ENCODE measurements at regions not wholly inside any gene's neighbourhood (a gene's known extent, or its start where the extent isn't known, plus 50 kb on each side); places are given as distances from the start of the nearest gene placed in this dataset.

DNA sequence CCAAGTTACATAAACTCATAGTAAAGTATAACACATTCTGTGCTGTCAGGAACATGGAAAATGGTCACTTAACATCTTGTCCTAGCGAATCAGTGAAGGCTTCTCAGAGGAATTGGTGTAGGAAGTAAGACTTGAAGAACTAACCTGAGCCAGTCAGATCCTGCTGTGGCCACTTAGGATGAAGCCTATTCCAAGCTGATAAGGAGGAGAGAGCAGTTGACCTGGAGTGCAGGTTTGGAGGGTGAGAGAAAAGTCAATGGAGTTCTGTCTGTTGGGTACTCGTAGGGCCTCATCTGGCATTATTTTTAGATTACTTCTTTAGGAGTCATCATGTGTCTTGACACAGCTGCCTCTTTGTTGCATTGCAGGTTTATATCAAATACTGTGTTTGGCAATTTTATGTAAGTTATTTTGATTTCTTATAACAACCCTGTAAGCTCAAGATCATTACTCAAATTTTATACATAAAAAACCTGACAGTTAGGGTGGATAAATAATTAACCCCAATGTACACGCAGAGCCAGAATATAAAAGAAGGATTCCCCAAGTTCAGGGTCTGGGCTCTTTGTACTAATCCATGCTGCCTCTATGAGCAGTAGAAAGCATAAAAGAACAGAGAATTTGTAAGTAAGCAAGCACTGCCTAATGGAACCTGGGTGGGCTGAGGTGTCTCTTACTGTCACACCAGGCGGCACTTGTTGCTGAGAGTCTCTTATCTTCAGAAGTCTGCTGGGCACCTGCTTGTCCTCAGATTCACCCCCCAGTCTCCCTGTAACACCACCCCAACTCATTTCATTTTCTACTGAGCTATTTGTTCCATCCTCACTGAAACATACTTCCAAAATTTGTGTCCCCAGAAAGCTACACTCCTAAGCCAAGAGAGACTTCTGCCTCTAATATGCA lies 252.1 kb upstream of the NT5C1B start:
- no peaks in the 10 kb centered on the region for H3K36me3 ChIP-seq (ENCODE audit: control insufficient read depth in 2 of 2, extremely low read depth in 1 of 2, insufficient read depth in 2 of 2, low read length in 2 of 2)
- H3K79me2 ChIP-seq (ENCODE audit: control insufficient read depth, insufficient read depth, low read length): no peaks in the 10 kb centered on the region
- H2AFZ ChIP-seq (ENCODE audit: low read depth, low read length): no peak overlapping the region
- no peaks in the 10 kb centered on the region for H3K4me1 ChIP-seq (ENCODE audit: control insufficient read depth, extremely low read depth, insufficient read depth, low read length)
- dilution Hi-C loops (cut with MboI; ENCODE audit: extremely low pct_ligation_motif_present, low sequenced_read_pairs): no loop called here
- intact Hi-C loops (cut with micrococcal nuclease): no loop called here
- POLR2A ChIA-PET: no interaction called here
- no peak overlapping the region for H3K4me2 ChIP-seq (ENCODE audit: insufficient read depth, low read length)
- TF ChIP-seq, protein P1, sequence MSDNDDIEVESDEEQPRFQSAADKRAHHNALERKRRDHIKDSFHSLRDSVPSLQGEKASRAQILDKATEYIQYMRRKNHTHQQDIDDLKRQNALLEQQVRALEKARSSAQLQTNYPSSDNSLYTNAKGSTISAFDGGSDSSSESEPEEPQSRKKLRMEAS (IDR thresholded peaks at IDR 0.05; ENCODE audit: insufficient read depth, insufficient read length): no peak
- TF ChIP-seq FOS (IDR thresholded peaks at IDR 0.05; ENCODE audit: borderline replicate concordance, insufficient read depth, low read length): no peak
- TF ChIP-seq JUN (IDR thresholded peaks at IDR 0.05; ENCODE audit: borderline replicate concordance, insufficient read depth, insufficient read length, low read depth): no peak
- TF ChIP-seq MYC (IDR thresholded peaks at IDR 0.05; ENCODE audit: low read depth, low read length): no peak
- TF ChIP-seq POLR2A (IDR thresholded peaks at IDR 0.05; ENCODE audit: low read depth, low read length): no peak
- no peak for TF ChIP-seq EZH2 (IDR thresholded peaks at IDR 0.05; ENCODE audit: borderline replicate concordance, low read depth, low read length, severe bottlenecking)
- no peak overlapping the region for H3K9ac ChIP-seq (replicated peaks; ENCODE audit: extremely low read depth, insufficient read depth, low read length)
- DNase-seq (ENCODE audit: low read depth, low spot score): no peak
- CTCF ChIA-PET: no interaction called here
- BruUV-seq (replicated peaks): no TSS peak
- no peak overlapping the region for H3K4me3 ChIP-seq (replicated peaks in 1 of 3; ENCODE audit: insufficient read depth in 1 of 3, low read depth in 1 of 3, low read length in 3 of 3)
- H3K27me3 ChIP-seq (ENCODE audit: control insufficient read depth in 2 of 2, insufficient read depth in 2 of 2, low read length in 2 of 2): no peaks in the 10 kb centered on the region
- no peaks in the 10 kb centered on the region for H3K9me1 ChIP-seq (replicated peaks; ENCODE audit: control insufficient read depth, extremely low read depth, insufficient read depth, low read length)
- H4K20me1 ChIP-seq (replicated peaks; ENCODE audit: control insufficient read depth, extremely low read depth, insufficient read depth, low read length): no peaks in the 10 kb centered on the region
- no peak for FAIRE-seq
- H3K9me3 ChIP-seq (replicated peaks; ENCODE audit: control insufficient read depth, insufficient read depth, low read length): no peaks in the 10 kb centered on the region
- no peak overlapping the region for H3K27ac ChIP-seq (ENCODE audit: insufficient read depth, low read depth, low read length)

DNA sequence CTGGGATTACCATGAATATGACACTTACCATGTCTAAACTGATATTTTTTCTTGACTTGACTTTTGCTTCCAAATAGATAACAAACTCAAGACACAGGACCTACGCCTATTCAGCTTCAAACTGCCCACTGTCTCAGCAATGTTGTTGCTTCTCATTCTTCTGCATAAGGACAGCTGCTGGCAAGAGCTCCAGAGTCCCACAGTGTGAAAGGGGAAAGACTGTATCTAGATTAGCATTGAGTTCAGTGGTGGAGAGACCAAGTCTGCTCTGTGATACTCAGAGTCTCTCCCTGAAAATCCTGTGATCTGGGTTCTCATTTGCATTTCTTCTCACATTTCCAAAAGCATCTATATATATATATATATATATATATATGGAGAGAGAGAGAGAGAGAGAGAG lies 247.9 kb upstream of the NT5C1B start:
- no peak overlapping the region for H3K9ac ChIP-seq (replicated peaks; ENCODE audit: extremely low read depth, insufficient read depth, low read length)
- H3K27ac ChIP-seq (ENCODE audit: insufficient read depth, low read depth, low read length): no peak overlapping the region
- no peak overlapping the region for H2AFZ ChIP-seq (ENCODE audit: low read depth, low read length)
- H3K36me3 ChIP-seq (ENCODE audit: control insufficient read depth in 2 of 2, extremely low read depth in 1 of 2, insufficient read depth in 2 of 2, low read length in 2 of 2): no peaks in the 10 kb centered on the region
- no peak overlapping the region for H3K4me3 ChIP-seq (replicated peaks in 1 of 3; ENCODE audit: insufficient read depth in 1 of 3, low read depth in 1 of 3, low read length in 3 of 3)
- no peaks in the 10 kb centered on the region for H3K27me3 ChIP-seq (ENCODE audit: control insufficient read depth in 2 of 2, insufficient read depth in 2 of 2, low read length in 2 of 2)
- DNase-seq (ENCODE audit: low read depth, low spot score): no peak
- H3K9me1 ChIP-seq (replicated peaks; ENCODE audit: control insufficient read depth, extremely low read depth, insufficient read depth, low read length): no peaks in the 10 kb centered on the region
- dilution Hi-C loops (cut with MboI; ENCODE audit: extremely low pct_ligation_motif_present, low sequenced_read_pairs) (no loop called here), intact Hi-C loops (cut with micrococcal nuclease) (no loop called here)
- TF ChIP-seq JUN (IDR thresholded peaks at IDR 0.05; ENCODE audit: borderline replicate concordance, insufficient read depth, insufficient read length, low read depth) (no peak), POLR2A (IDR thresholded peaks at IDR 0.05; ENCODE audit: low read depth, low read length) (no peak), FOS (IDR thresholded peaks at IDR 0.05; ENCODE audit: borderline replicate concordance, insufficient read depth, low read length) (no peak), POLR2AphosphoS5 (IDR thresholded peaks at IDR 0.05; ENCODE audit: insufficient read depth, low read depth, low read length) (no peak), MYC (IDR thresholded peaks at IDR 0.05; ENCODE audit: low read depth, low read length) (no peak), EZH2 (IDR thresholded peaks at IDR 0.05; ENCODE audit: borderline replicate concordance, low read depth, low read length, severe bottlenecking) (no peak)
- TF ChIP-seq, protein P2, sequence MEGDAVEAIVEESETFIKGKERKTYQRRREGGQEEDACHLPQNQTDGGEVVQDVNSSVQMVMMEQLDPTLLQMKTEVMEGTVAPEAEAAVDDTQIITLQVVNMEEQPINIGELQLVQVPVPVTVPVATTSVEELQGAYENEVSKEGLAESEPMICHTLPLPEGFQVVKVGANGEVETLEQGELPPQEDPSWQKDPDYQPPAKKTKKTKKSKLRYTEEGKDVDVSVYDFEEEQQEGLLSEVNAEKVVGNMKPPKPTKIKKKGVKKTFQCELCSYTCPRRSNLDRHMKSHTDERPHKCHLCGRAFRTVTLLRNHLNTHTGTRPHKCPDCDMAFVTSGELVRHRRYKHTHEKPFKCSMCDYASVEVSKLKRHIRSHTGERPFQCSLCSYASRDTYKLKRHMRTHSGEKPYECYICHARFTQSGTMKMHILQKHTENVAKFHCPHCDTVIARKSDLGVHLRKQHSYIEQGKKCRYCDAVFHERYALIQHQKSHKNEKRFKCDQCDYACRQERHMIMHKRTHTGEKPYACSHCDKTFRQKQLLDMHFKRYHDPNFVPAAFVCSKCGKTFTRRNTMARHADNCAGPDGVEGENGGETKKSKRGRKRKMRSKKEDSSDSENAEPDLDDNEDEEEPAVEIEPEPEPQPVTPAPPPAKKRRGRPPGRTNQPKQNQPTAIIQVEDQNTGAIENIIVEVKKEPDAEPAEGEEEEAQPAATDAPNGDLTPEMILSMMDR (IDR thresholded peaks at IDR 0.05; ENCODE audit: extremely low read depth in 1 of 2, insufficient read depth in 1 of 2, low read depth in 1 of 2, low read length in 2 of 2): no peak
- TF ChIP-seq, protein P1 (IDR thresholded peaks at IDR 0.05; ENCODE audit: insufficient read depth, insufficient read length): no peak
- no peaks in the 10 kb centered on the region for H3K4me1 ChIP-seq (ENCODE audit: control insufficient read depth, extremely low read depth, insufficient read depth, low read length)
- H3K4me2 ChIP-seq (ENCODE audit: insufficient read depth, low read length): no peak overlapping the region
- H3K9me3 ChIP-seq (replicated peaks; ENCODE audit: control insufficient read depth, insufficient read depth, low read length): no peaks in the 10 kb centered on the region
- H3K79me2 ChIP-seq (ENCODE audit: control insufficient read depth, insufficient read depth, low read length): no peaks in the 10 kb centered on the region
- H4K20me1 ChIP-seq (replicated peaks; ENCODE audit: control insufficient read depth, extremely low read depth, insufficient read depth, low read length): no peaks in the 10 kb centered on the region
- no TSS peak for BruUV-seq (replicated peaks)
- POLR2A ChIA-PET: no interaction called here
- CTCF ChIA-PET: interaction anchor here (1.0 to 2.6 kb wide), 2 partner anchors 10 to 19 kb away, joined by 3 to 9 read pairs; no protein-coding TSS in a partner anchor
- FAIRE-seq: no peak

All from endothelial cell of umbilical vein (primary cell).